ENCODE measurements at regions not wholly inside any gene's neighbourhood (a gene's known extent, or its start where the extent isn't known, plus 50 kb on each side); places are given as distances from the start of the nearest gene placed in this dataset.

DNA sequence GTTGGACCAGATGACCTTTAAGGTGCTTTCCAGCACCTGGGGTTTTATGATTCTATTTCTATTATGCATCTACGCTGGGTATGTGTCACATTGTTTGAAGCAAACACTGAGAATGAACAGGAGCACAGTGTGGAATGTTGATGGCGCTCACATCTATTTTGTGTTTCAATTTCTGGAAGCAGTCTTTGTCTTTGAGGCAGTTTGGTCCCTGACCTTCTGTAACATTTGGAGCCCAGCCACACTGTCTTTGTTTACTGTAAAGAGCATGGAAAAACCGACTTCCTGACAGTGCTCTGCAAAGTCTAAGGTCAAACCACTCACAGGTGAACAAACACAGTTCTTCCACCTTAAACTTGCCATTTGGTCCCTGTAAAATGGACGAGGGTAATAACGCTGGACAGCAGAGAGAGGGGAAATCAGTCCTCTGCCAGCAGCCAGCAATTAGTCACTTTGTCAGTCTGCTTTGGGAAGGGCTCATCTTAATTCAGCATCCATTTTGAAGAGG is 155.5 kb downstream of the PRL start:
- TF ChIP-seq, protein P1, sequence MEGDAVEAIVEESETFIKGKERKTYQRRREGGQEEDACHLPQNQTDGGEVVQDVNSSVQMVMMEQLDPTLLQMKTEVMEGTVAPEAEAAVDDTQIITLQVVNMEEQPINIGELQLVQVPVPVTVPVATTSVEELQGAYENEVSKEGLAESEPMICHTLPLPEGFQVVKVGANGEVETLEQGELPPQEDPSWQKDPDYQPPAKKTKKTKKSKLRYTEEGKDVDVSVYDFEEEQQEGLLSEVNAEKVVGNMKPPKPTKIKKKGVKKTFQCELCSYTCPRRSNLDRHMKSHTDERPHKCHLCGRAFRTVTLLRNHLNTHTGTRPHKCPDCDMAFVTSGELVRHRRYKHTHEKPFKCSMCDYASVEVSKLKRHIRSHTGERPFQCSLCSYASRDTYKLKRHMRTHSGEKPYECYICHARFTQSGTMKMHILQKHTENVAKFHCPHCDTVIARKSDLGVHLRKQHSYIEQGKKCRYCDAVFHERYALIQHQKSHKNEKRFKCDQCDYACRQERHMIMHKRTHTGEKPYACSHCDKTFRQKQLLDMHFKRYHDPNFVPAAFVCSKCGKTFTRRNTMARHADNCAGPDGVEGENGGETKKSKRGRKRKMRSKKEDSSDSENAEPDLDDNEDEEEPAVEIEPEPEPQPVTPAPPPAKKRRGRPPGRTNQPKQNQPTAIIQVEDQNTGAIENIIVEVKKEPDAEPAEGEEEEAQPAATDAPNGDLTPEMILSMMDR (conservative IDR thresholded peaks at IDR 0.05; ENCODE audit: low read length): no peak
- TF ChIP-seq EZH2phosphoT487 (IDR thresholded peaks at IDR 0.05; ENCODE audit: borderline replicate concordance, low read depth, low read length): no peak
